Stomach smooth muscle (tissue), 2 donors: ENCODE measurements at regions not wholly inside any gene's neighbourhood (a gene's known extent, or its start where the extent isn't known, plus 50 kb on each side); places are given as distances from the start of the nearest gene placed in this dataset.

Source experiments
- H3K27ac ChIP-seq: one replicate; pipeline ENCODE4 v1.7.0; 2013; ENCODE audit warnings: mild to moderate bottlenecking, low read length, inconsistent platforms
- H3K27me3 ChIP-seq, 2 donors: one replicate each; pipeline ENCODE4 v1.7.0; 2013; ENCODE audit warnings: low read length in 2 of 2; ENCODE audit not compliant: insufficient read depth in 2 of 2, control insufficient read depth in 1 of 2
- H3K36me3 ChIP-seq, 2 donors: one replicate each; pipeline ENCODE4 v1.7.0; 2013; ENCODE audit warnings: low read length in 2 of 2; ENCODE audit not compliant: control insufficient read depth in 2 of 2, insufficient read depth in 2 of 2
- H3K4me1 ChIP-seq: one replicate; pipeline ENCODE4 v1.7.0; 2013; ENCODE audit warnings: low read length; ENCODE audit not compliant: control insufficient read depth, insufficient read depth
- H3K4me3 ChIP-seq, 2 donors: one replicate each; pipeline ENCODE4 v1.7.0; 2013; ENCODE audit warnings: low read length in 2 of 2
- H3K9ac ChIP-seq, 2 donors: one replicate each; pipeline ENCODE4 v1.7.0; 2013; ENCODE audit warnings: low read length in 2 of 2, mild to moderate bottlenecking in 1 of 2
- H3K9me3 ChIP-seq, 2 donors: one replicate each; pipeline ENCODE4 v1.7.0; 2013; ENCODE audit warnings: low read length in 2 of 2; ENCODE audit not compliant: control insufficient read depth in 2 of 2
- donor health status: healthy.
- donor health status: Pancreatic carcinoma.

DNA sequence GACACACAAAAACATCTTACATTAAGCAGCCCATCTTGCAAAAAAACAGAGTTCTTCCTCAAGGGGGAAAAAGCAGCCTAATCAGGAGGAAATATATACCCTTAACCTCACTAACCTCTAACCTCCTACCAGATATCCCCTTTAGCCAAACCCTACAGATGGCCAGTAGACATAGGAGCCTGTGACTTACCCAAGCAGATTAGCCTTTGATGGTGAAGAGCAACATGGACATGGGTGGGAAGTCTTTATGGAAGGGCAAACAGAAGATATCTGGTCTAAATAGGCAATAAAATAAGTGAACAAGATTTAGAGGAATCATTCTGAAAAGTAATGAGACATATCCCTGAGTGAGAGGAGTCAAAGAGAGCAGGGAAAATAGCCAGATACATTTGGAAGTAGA, 119.4 kb upstream of the ARPP21 start:
- H3K9ac ChIP-seq, result no peak overlapping the region
- no peaks in the 10 kb centered on the region for H3K27me3 ChIP-seq
- H3K9me3 ChIP-seq, result no peaks in the 10 kb centered on the region
- no peaks in the 10 kb centered on the region for H3K4me1 ChIP-seq
- H3K4me3 ChIP-seq, result no peak overlapping the region
- H3K36me3 ChIP-seq, result no peaks in the 10 kb centered on the region
- H3K27ac ChIP-seq, result no peak overlapping the region

GRCh38 chr3:35521196-35521595, 118.1 kb upstream of the ARPP21 start:
- Histone ChIP-seq H3K9ac (no peak overlapping the region), H3K4me3 (no peak overlapping the region), H3K4me1 (no peaks in the 10 kb centered on the region), H3K27ac (no peak overlapping the region), H3K36me3 (no peaks in the 10 kb centered on the region), H3K27me3 (no peaks in the 10 kb centered on the region), H3K9me3 (no peaks in the 10 kb centered on the region)

DNA sequence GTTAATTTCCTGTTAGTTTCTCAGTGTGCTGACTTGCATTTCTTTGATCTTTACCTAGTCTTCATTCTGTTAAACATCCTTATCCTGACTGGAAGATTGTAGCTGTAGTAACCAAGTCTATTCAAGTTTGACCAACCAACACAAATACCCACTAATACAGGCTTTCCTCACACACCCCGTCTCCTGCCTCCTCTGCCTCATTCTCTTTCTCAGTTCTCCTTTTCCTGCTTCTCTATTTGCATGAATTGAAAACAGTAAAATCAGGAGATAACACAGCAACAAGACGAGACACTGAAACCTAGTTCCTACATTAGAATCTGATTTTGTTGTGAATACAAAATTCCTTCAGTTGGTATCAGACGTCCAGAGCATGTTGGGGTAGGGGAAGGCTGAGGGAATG, 116.9 kb upstream of the ARPP21 start:
- Histone ChIP-seq H3K27ac (no peak overlapping the region), H3K27me3 (no peaks in the 10 kb centered on the region), H3K9me3 (no peaks in the 10 kb centered on the region), H3K36me3 (no peaks in the 10 kb centered on the region), H3K9ac (no peak overlapping the region), H3K4me1 (no peaks in the 10 kb centered on the region), H3K4me3 (no peak overlapping the region)

DNA sequence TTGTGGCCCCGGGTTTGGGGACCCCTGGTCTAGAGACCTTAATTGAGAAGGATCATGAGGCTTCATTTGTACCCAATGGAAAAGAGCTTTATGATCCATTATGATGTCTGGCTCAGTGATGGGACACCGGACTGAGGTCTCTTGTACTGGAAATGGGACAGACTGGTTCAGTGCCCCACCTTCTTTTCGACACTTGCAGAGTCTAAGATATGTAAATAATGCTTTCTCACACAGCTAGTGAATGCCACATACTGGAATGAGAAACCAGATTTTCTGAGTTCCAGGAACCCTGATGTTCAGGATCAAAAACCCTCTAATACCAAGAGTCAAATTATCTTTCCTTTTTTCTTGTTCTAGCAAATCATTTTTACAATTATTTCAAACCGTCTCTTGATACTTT, 116.3 kb upstream of the ARPP21 start:
- H3K4me3 ChIP-seq, result no peak overlapping the region
- no peaks in the 10 kb centered on the region for H3K27me3 ChIP-seq
- no peaks in the 10 kb centered on the region for H3K36me3 ChIP-seq
- H3K9me3 ChIP-seq, result no peaks in the 10 kb centered on the region
- no peaks in the 10 kb centered on the region for H3K4me1 ChIP-seq
- no peak overlapping the region for H3K9ac ChIP-seq
- no peak overlapping the region for H3K27ac ChIP-seq

- Histone ChIP-seq H3K4me3 (no peak overlapping the region), H3K9me3 (no peaks in the 10 kb centered on the region), H3K9ac (no peak overlapping the region), H3K36me3 (no peaks in the 10 kb centered on the region), H3K4me1 (no peaks in the 10 kb centered on the region), H3K27ac (no peak overlapping the region), H3K27me3 (no peaks in the 10 kb centered on the region)
These were observed 115.5 kb upstream of the ARPP21 start for GRCh38 chr3:35523838-35524237.

DNA sequence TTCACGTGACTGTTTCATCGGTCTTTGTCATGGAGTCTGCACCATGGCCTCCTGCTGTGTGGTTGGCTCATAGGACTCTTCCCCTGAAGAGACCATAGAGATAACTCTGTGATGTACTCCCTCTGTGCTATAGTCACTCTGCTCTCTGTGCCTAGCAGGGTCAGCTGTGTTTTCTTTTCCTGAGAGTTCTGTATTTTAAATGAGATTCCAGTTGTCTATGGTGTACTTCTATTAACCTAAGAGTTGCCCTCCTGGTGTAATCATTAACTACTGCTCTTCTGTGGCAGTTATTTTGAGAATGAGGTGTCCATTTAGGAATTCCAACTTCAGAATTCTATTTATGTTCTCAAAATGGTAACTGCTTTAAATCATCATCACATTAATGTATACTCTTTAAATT, 114.5 kb upstream of the ARPP21 start:
- Histone ChIP-seq H3K4me3 (no peak overlapping the region), H3K9ac (no peak overlapping the region), H3K4me1 (no peaks in the 10 kb centered on the region), H3K9me3 (no peaks in the 10 kb centered on the region), H3K27ac (no peak overlapping the region), H3K36me3 (no peaks in the 10 kb centered on the region), H3K27me3 (no peaks in the 10 kb centered on the region)

- no peaks in the 10 kb centered on the region for H3K4me1 ChIP-seq
- H3K27me3 ChIP-seq, result no peaks in the 10 kb centered on the region
- no peak overlapping the region for H3K4me3 ChIP-seq
- no peak overlapping the region for H3K27ac ChIP-seq
- no peaks in the 10 kb centered on the region for H3K36me3 ChIP-seq
- no peaks in the 10 kb centered on the region for H3K9me3 ChIP-seq
- H3K9ac ChIP-seq, result no peak overlapping the region
These were observed 110.6 kb upstream of the ARPP21 start for GRCh38 chr3:35528728-35529127.

- Histone ChIP-seq H3K27ac (no peak overlapping the region), H3K4me3 (no peak overlapping the region), H3K27me3 (no peaks in the 10 kb centered on the region), H3K4me1 (no peaks in the 10 kb centered on the region), H3K36me3 (no peaks in the 10 kb centered on the region), H3K9ac (no peak overlapping the region), H3K9me3 (no peaks in the 10 kb centered on the region)
These were observed 110.0 kb upstream of the ARPP21 start for GRCh38 chr3:35529337-35529736.

- no peaks in the 10 kb centered on the region for H3K36me3 ChIP-seq
- no peaks in the 10 kb centered on the region for H3K27me3 ChIP-seq
- H3K27ac ChIP-seq, result no peak overlapping the region
- no peaks in the 10 kb centered on the region for H3K9me3 ChIP-seq
- H3K9ac ChIP-seq, result no peak overlapping the region
- H3K4me3 ChIP-seq, result no peak overlapping the region
- no peaks in the 10 kb centered on the region for H3K4me1 ChIP-seq
These were observed 102.1 kb upstream of the ARPP21 start for GRCh38 chr3:35537265-35537664.

DNA sequence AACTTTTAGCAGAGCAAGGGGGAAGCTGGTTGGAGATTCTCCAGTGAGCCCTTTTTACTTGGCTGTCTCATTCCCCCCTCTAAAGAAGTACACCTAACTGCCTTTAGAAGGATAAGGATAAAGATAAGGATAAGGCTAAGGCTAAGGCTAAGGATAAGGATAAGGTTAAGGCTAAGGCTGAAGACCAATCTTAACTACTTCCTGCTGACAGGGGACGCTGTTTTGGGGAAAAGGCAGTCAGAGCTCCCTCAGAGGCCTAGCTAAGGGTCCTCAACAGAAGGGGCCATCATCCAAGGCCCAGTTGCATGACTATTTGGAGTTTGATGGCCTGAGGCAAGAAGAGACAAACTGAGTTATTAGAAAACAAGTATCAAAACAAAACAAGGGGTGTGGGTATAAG, 94.3 kb upstream of the ARPP21 start:
- no peaks in the 10 kb centered on the region for H3K4me1 ChIP-seq
- H3K9me3 ChIP-seq, result no peaks in the 10 kb centered on the region
- no peaks in the 10 kb centered on the region for H3K36me3 ChIP-seq
- no peaks in the 10 kb centered on the region for H3K27me3 ChIP-seq
- H3K4me3 ChIP-seq, result no peak overlapping the region
- H3K27ac ChIP-seq, result no peak overlapping the region
- H3K9ac ChIP-seq, result no peak overlapping the region

GRCh38 chr3:35549690-35550089, 89.6 kb upstream of the ARPP21 start:
- Histone ChIP-seq H3K9ac (no peak overlapping the region), H3K4me1 (no peaks in the 10 kb centered on the region), H3K27ac (no peak overlapping the region), H3K9me3 (no peaks in the 10 kb centered on the region), H3K36me3 (no peaks in the 10 kb centered on the region), H3K27me3 (no peaks in the 10 kb centered on the region), H3K4me3 (no peak overlapping the region)

DNA sequence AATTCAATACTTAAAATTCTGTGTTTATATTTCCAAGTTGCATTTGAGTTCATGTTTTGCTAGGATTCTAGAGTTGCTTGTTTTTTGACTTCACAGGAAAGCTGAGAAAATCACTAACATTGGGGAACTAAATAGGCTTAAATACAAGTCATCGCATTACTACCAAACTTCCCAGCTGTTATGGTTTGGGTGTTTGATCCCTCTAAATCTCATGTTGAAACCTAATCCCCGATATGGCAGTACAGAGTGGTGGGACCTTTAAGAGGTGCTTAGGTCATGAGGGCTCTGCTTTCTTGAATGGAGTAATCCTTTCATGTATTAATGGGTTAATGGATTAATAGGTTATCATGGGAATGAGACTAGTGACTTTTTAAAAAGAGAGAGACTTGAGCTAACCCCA, 77.2 kb upstream of the ARPP21 start:
- Histone ChIP-seq H3K36me3 (no peaks in the 10 kb centered on the region), H3K9ac (no peak overlapping the region), H3K9me3 (peaks cover 0 to 9% of the 10 kb centered on the region in 2 donors), H3K27ac (no peak overlapping the region), H3K27me3 (no peaks in the 10 kb centered on the region), H3K4me1 (no peaks in the 10 kb centered on the region), H3K4me3 (no peak overlapping the region)
